ENCODE measurements at regions not wholly inside any gene's neighbourhood (a gene's known extent, or its start where the extent isn't known, plus 50 kb on each side); places are given as distances from the start of the nearest gene placed in this dataset.

DNA sequence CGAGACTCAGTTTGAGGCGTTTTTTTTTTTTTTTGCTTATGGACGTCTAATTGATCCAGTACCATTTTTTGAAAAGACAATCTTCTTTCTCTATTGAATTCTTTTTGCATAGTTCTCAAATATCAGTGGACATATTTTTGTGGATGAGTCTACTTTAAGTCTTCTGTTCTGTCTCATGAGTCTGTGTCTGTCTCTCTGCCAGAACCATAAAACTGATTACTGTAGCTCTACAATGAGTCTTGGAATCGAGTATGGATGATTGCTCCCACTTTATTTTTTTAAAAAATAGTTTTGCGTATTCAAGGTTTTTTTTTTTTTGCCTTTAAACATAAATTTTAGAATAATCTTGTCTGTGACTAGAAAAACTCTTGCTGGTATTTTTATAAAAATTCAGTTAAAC lies 323.5 kb downstream of the ZNF326 start:
- no peak overlapping the region for H3K27ac ChIP-seq (ENCODE audit: low read depth, low read length)
- H3K9me3 ChIP-seq (ENCODE audit: control insufficient read depth, low read length): no peaks in the 10 kb centered on the region
- Mint-ChIP-seq H3K4me1 (no peaks in the 10 kb centered on the region), H3K4me3 (no peak overlapping the region), H3K27ac (no peak overlapping the region), H3K27me3 (ENCODE audit: insufficient read depth) (no peaks in the 10 kb centered on the region), H3K9me3 (no peaks in the 10 kb centered on the region), H3K36me3 (ENCODE audit: low read depth) (no peaks in the 10 kb centered on the region)
- no peaks in the 10 kb centered on the region for H3K27me3 ChIP-seq (ENCODE audit: control insufficient read depth, insufficient read depth, low read length, poor library complexity, severe bottlenecking)
- no peak overlapping the region for H3K9ac ChIP-seq (ENCODE audit: extremely low read depth, low read length, poor library complexity, severe bottlenecking)
- WGBS, 2 experiments (ENCODE audit: insufficient coverage in 1 of 2, insufficient read length in 1 of 2): 98% methylated on average over 4 of the region's 5 CpGs; no CpG with 5 or more reads in 1 of the 2 experiments
- H3K4me3 ChIP-seq (ENCODE audit: low read length): no peak overlapping the region
- no peaks in the 10 kb centered on the region for H3K4me1 ChIP-seq (ENCODE audit: control insufficient read depth, insufficient read depth, low read length)
- TF ChIP-seq CTCF (conservative IDR thresholded peaks at IDR 0.05): no peak
- no peak for DNase-seq
- H3K36me3 ChIP-seq (ENCODE audit: control insufficient read depth, insufficient read depth, low read length): no peaks in the 10 kb centered on the region

GRCh38 chr1:90317628-90318027 lies 322.7 kb downstream of the ZNF326 start:
- H3K36me3 ChIP-seq (ENCODE audit: control insufficient read depth, insufficient read depth, low read length): no peaks in the 10 kb centered on the region
- no peak for TF ChIP-seq CTCF (conservative IDR thresholded peaks at IDR 0.05)
- no peaks in the 10 kb centered on the region for H3K4me1 ChIP-seq (ENCODE audit: control insufficient read depth, insufficient read depth, low read length)
- H3K27ac Mint-ChIP-seq: no peak overlapping the region
- no peak overlapping the region for H3K27ac ChIP-seq (ENCODE audit: low read depth, low read length)
- WGBS, 2 experiments (ENCODE audit: insufficient coverage in 1 of 2, insufficient read length in 1 of 2): 83 to 95% methylated on average over 2 to 4 of the region's 4 CpGs
- no peaks in the 10 kb centered on the region for H3K27me3 ChIP-seq (ENCODE audit: control insufficient read depth, insufficient read depth, low read length, poor library complexity, severe bottlenecking)
- H3K4me3 ChIP-seq (ENCODE audit: low read length): no peak overlapping the region
- H3K27me3 Mint-ChIP-seq (ENCODE audit: insufficient read depth): no peaks in the 10 kb centered on the region
- H3K4me1 Mint-ChIP-seq: no peaks in the 10 kb centered on the region
- H3K36me3 Mint-ChIP-seq (ENCODE audit: low read depth): no peaks in the 10 kb centered on the region
- H3K9ac ChIP-seq (ENCODE audit: extremely low read depth, low read length, poor library complexity, severe bottlenecking): no peak overlapping the region
- H3K9me3 Mint-ChIP-seq: no peaks in the 10 kb centered on the region
- H3K9me3 ChIP-seq (ENCODE audit: control insufficient read depth, low read length): no peaks in the 10 kb centered on the region
- no peak for DNase-seq
- no peak overlapping the region for H3K4me3 Mint-ChIP-seq

DNA sequence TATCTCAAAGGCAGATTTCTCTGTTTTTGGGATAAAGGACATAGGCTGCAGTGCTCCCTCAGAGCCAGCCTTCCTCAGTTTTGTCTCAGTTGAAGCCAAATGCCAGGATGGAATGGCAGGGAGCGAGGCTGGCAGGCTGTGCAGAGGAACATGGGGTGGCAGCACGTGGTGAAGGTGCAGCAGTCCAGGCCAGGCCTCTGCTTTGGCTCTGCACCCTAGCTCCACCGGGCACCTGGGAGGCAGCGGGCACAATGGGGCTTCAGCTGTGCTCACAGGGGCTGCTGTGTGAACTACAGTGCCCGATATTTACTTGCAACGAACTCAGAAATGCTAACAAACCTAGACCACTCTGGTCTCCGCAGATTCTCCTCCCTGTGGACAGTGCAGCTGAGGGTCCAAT lies 319.6 kb downstream of the ZNF326 start:
- H3K9me3 Mint-ChIP-seq: no peaks in the 10 kb centered on the region
- 93 to 94% methylated on average over 5 to 7 of the region's 7 CpGs for WGBS, 2 experiments (ENCODE audit: insufficient coverage in 1 of 2, insufficient read length in 1 of 2)
- no peak for DNase-seq
- H3K36me3 Mint-ChIP-seq (ENCODE audit: low read depth): no peaks in the 10 kb centered on the region
- H3K27me3 Mint-ChIP-seq (ENCODE audit: insufficient read depth): no peaks in the 10 kb centered on the region
- no peaks in the 10 kb centered on the region for H3K4me1 ChIP-seq (ENCODE audit: control insufficient read depth, insufficient read depth, low read length)
- H3K4me3 Mint-ChIP-seq: no peak overlapping the region
- H3K9ac ChIP-seq (ENCODE audit: extremely low read depth, low read length, poor library complexity, severe bottlenecking): no peak overlapping the region
- no peaks in the 10 kb centered on the region for H3K36me3 ChIP-seq (ENCODE audit: control insufficient read depth, insufficient read depth, low read length)
- H3K9me3 ChIP-seq (ENCODE audit: control insufficient read depth, low read length): no peaks in the 10 kb centered on the region
- no peak overlapping the region for H3K27ac Mint-ChIP-seq
- H3K27ac ChIP-seq (ENCODE audit: low read depth, low read length): no peak overlapping the region
- no peak for TF ChIP-seq CTCF (conservative IDR thresholded peaks at IDR 0.05)
- no peak overlapping the region for H3K4me3 ChIP-seq (ENCODE audit: low read length)
- peaks cover 4% of the 10 kb centered on the region for H3K4me1 Mint-ChIP-seq
- H3K27me3 ChIP-seq (ENCODE audit: control insufficient read depth, insufficient read depth, low read length, poor library complexity, severe bottlenecking): no peaks in the 10 kb centered on the region

Measured in endodermal cell (in vitro differentiated cells).